ENCODE measurements at regions not wholly inside any gene's neighbourhood (a gene's known extent, or its start where the extent isn't known, plus 50 kb on each side); places are given as distances from the start of the nearest gene placed in this dataset.

- intact Hi-C loops (cut with DNase I), result no loop called here
- DNase-seq (no peak), ATAC-seq (no peak)
- Histone ChIP-seq H3K27me3 (peaks cover 0 to 11% (median 0%) of the 10 kb centered on the region in 9 donors), H3K36me3 (no peaks in the 10 kb centered on the region), H3K4me1 (no peaks in the 10 kb centered on the region), H3K9me3 (no peaks in the 10 kb centered on the region), H3K4me3 (no peak overlapping the region), H3K27ac (no peak overlapping the region)
- WGBS, 4 donors, result 75 to 84% (median 81%) methylated on average over 6 of the region's 6 CpGs
- TF ChIP-seq CTCF (IDR thresholded peaks at IDR 0.05), result no peak
- no peak for TF ChIP-seq POLR2A (IDR thresholded peaks at IDR 0.05)
Observed at GRCh38 chr12:127340381-127340780, 926.6 kb upstream of the TMEM132C start.

DNA sequence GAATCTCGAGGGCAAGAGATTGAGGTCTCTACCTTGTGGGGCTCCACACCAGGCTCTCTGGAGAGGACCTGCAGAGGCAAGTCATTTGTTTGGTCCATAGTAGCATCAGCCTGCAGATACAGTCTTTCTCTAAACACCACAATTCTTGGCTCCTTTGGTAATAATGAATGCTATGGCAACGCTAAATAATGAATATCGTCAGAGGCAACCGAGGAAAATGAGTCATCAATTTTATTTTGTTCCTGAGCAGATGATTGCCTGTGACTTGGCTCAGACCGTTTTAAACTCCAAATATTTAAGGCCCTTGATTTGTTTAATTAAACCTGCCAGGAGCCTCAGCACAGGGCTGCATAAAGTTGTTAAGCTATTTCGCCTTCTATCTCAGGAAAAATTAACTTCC, 924.1 kb upstream of the TMEM132C start:
- Histone ChIP-seq H3K27ac (no peak overlapping the region), H3K4me3 (no peak overlapping the region), H3K36me3 (no peaks in the 10 kb centered on the region), H3K9me3 (peaks cover 0 to 14% (median 0%) of the 10 kb centered on the region in 12 donors), H3K27me3 (peaks cover 0 to 9% (median 0%) of the 10 kb centered on the region in 9 donors), H3K4me1 (no peaks in the 10 kb centered on the region)
- intact Hi-C loops (cut with DNase I), result no loop called here
- 65 to 68% (median 68%) methylated on average over 6 of the region's 6 CpGs for WGBS, 4 donors
- no peak for DNase-seq
- TF ChIP-seq POLR2A (IDR thresholded peaks at IDR 0.05), result no peak
- TF ChIP-seq CTCF (IDR thresholded peaks at IDR 0.05), result no peak
- no peak for ATAC-seq

- no peaks in the 10 kb centered on the region for H3K4me1 ChIP-seq
- DNase-seq (no peak), ATAC-seq (no peak)
- WGBS, 4 donors, result 39 to 57% (median 52%) methylated on average over 5 of the region's 5 CpGs
- H3K36me3 ChIP-seq, result no peaks in the 10 kb centered on the region
- TF ChIP-seq POLR2A (IDR thresholded peaks at IDR 0.05) (no peak), CTCF (IDR thresholded peaks at IDR 0.05) (no peak)
- peaks cover 0 to 14% (median 0%) of the 10 kb centered on the region in 12 donors for H3K9me3 ChIP-seq
- no peak overlapping the region for H3K27ac ChIP-seq
- H3K27me3 ChIP-seq, result peaks cover 0 to 8% (median 0%) of the 10 kb centered on the region in 9 donors
- intact Hi-C loops (cut with DNase I), result no loop called here
- H3K4me3 ChIP-seq, result no peak overlapping the region
Observed at GRCh38 chr12:127343940-127344339, 923.0 kb upstream of the TMEM132C start.

GRCh38 chr12:127351481-127352010, 915.4 kb upstream of the TMEM132C start:
- intact Hi-C loops (cut with DNase I), result no loop called here
- DNase-seq (no peak), ATAC-seq (no peak)
- Histone ChIP-seq H3K27me3 (peaks cover 0 to 6% (median 0%) of the 10 kb centered on the region in 9 donors), H3K27ac (no peak overlapping the region), H3K4me1 (no peaks in the 10 kb centered on the region), H3K36me3 (no peaks in the 10 kb centered on the region), H3K9me3 (peaks cover 0 to 10% (median 0%) of the 10 kb centered on the region in 12 donors), H3K4me3 (no peak overlapping the region)
- 75 to 87% (median 84%) methylated on average over 8 to 11 of the region's 11 CpGs for WGBS, 4 donors
- TF ChIP-seq POLR2A (IDR thresholded peaks at IDR 0.05), result no peak
- no peak for TF ChIP-seq CTCF (IDR thresholded peaks at IDR 0.05)

Data from heart left ventricle (tissue), 16 donors.